ENCODE measurements at regions not wholly inside any gene's neighbourhood (a gene's known extent, or its start where the extent isn't known, plus 50 kb on each side); places are given as distances from the start of the nearest gene placed in this dataset.

GRCh38 chr18:61057443-61057842 lies 275.8 kb upstream of the CDH20 start:
- DNase-seq (ENCODE audit: low spot score), result no peak
- H3K4me3 ChIP-seq, result no peak overlapping the region
- no peaks in the 10 kb centered on the region for H3K4me1 ChIP-seq
- H3K27ac ChIP-seq, result no peak overlapping the region
- no peak for TF ChIP-seq CTCF (IDR thresholded peaks at IDR 0.05)
- H3K9me3 ChIP-seq, result no peaks in the 10 kb centered on the region
- H3K27me3 ChIP-seq, result no peaks in the 10 kb centered on the region
- H3K36me3 ChIP-seq, result no peaks in the 10 kb centered on the region

GRCh38 chr18:61062258-61062657 lies 271.0 kb upstream of the CDH20 start:
- no peaks in the 10 kb centered on the region for H3K4me1 ChIP-seq
- no peaks in the 10 kb centered on the region for H3K27me3 ChIP-seq
- no peak for TF ChIP-seq CTCF (IDR thresholded peaks at IDR 0.05)
- no peaks in the 10 kb centered on the region for H3K9me3 ChIP-seq
- H3K36me3 ChIP-seq, result no peaks in the 10 kb centered on the region
- no peak overlapping the region for H3K4me3 ChIP-seq
- no peak for DNase-seq (ENCODE audit: low spot score)
- H3K27ac ChIP-seq, result no peak overlapping the region

GRCh38 chr18:61064911-61065310 lies 268.3 kb upstream of the CDH20 start:
- H3K9me3 ChIP-seq, result no peaks in the 10 kb centered on the region
- no peaks in the 10 kb centered on the region for H3K4me1 ChIP-seq
- no peak overlapping the region for H3K4me3 ChIP-seq
- no peaks in the 10 kb centered on the region for H3K27me3 ChIP-seq
- no peak overlapping the region for H3K27ac ChIP-seq
- no peak for TF ChIP-seq CTCF (IDR thresholded peaks at IDR 0.05)
- no peaks in the 10 kb centered on the region for H3K36me3 ChIP-seq
- no peak for DNase-seq (ENCODE audit: low spot score)

GRCh38 chr18:61076986-61077385 lies 256.2 kb upstream of the CDH20 start:
- Histone ChIP-seq H3K9me3 (no peaks in the 10 kb centered on the region), H3K4me3 (no peak overlapping the region), H3K27ac (no peak overlapping the region), H3K27me3 (no peaks in the 10 kb centered on the region), H3K4me1 (no peaks in the 10 kb centered on the region), H3K36me3 (no peaks in the 10 kb centered on the region)
- DNase-seq (ENCODE audit: low spot score), result no peak
- no peak for TF ChIP-seq CTCF (IDR thresholded peaks at IDR 0.05)

GRCh38 chr18:61079714-61080113 lies 253.5 kb upstream of the CDH20 start:
- Histone ChIP-seq H3K4me3 (no peak overlapping the region), H3K9me3 (no peaks in the 10 kb centered on the region), H3K36me3 (no peaks in the 10 kb centered on the region), H3K27me3 (no peaks in the 10 kb centered on the region), H3K4me1 (no peaks in the 10 kb centered on the region), H3K27ac (no peak overlapping the region)
- DNase-seq (ENCODE audit: low spot score), result no peak
- TF ChIP-seq CTCF (IDR thresholded peaks at IDR 0.05), result no peak

GRCh38 chr18:61080954-61081528 lies 252.2 kb upstream of the CDH20 start:
- Histone ChIP-seq H3K4me1 (no peaks in the 10 kb centered on the region), H3K9me3 (no peaks in the 10 kb centered on the region), H3K27me3 (no peaks in the 10 kb centered on the region), H3K4me3 (no peak overlapping the region), H3K27ac (no peak overlapping the region), H3K36me3 (no peaks in the 10 kb centered on the region)
- no peak for TF ChIP-seq CTCF (IDR thresholded peaks at IDR 0.05)
- no peak for DNase-seq (ENCODE audit: low spot score)
